ENCODE measurements at regions not wholly inside any gene's neighbourhood (a gene's known extent, or its start where the extent isn't known, plus 50 kb on each side); places are given as distances from the start of the nearest gene placed in this dataset.
"Not testable (repeated sequence)": the region's sequence is repeated elsewhere in the genome, so short reads cannot be mapped to it uniquely, and the experiment has no call there.

GRCh38 chr1:187570166-187570565, 741.4 kb downstream of the PLA2G4A start:
- H3K27me3 Mint-ChIP-seq, result no peaks in the 10 kb centered on the region
- H3K4me1 Mint-ChIP-seq, result no peaks in the 10 kb centered on the region
- H3K4me3 Mint-ChIP-seq, result no peak overlapping the region
- DNase-seq, result no peak
- no peak overlapping the region for H3K27ac Mint-ChIP-seq
- no peaks in the 10 kb centered on the region for H3K36me3 Mint-ChIP-seq (ENCODE audit: low read depth)
- ATAC-seq, result no peak
- H3K9me3 Mint-ChIP-seq, result no peaks in the 10 kb centered on the region

- Mint-ChIP-seq H3K36me3 (ENCODE audit: low read depth) (no peaks in the 10 kb centered on the region), H3K9me3 (peaks cover 17% of the 10 kb centered on the region), H3K4me3 (no peak overlapping the region), H3K27ac (no peak overlapping the region), H3K27me3 (no peaks in the 10 kb centered on the region), H3K4me1 (no peaks in the 10 kb centered on the region)
- DNase-seq, result no peak
- no peak for ATAC-seq
Measured at GRCh38 chr1:187577610-187578009, 748.9 kb downstream of the PLA2G4A start.

GRCh38 chr1:187588917-187589316, 760.2 kb downstream of the PLA2G4A start:
- Mint-ChIP-seq H3K4me1 (no peaks in the 10 kb centered on the region), H3K27me3 (no peaks in the 10 kb centered on the region), H3K27ac (no peak overlapping the region), H3K36me3 (ENCODE audit: low read depth) (no peaks in the 10 kb centered on the region), H3K4me3 (no peak overlapping the region), H3K9me3 (peaks cover 5% of the 10 kb centered on the region)
- no peak for DNase-seq
- no peak for ATAC-seq

GRCh38 chr1:187605736-187606135, 777.0 kb downstream of the PLA2G4A start:
- Mint-ChIP-seq H3K9me3 (peaks cover 11% of the 10 kb centered on the region), H3K27ac (no peak overlapping the region), H3K4me1 (no peaks in the 10 kb centered on the region), H3K36me3 (ENCODE audit: low read depth) (no peaks in the 10 kb centered on the region), H3K4me3 (no peak overlapping the region), H3K27me3 (no peaks in the 10 kb centered on the region)
- ATAC-seq (no peak), DNase-seq (no peak)

GRCh38 chr1:187615853-187616735, 787.3 kb downstream of the PLA2G4A start:
- DNase-seq; H3K36me3 Mint-ChIP-seq (ENCODE audit: low read depth); H3K27me3 Mint-ChIP-seq; H3K4me3 Mint-ChIP-seq; H3K4me1 Mint-ChIP-seq; H3K27ac Mint-ChIP-seq; ATAC-seq: not testable (repeated sequence)
- peaks cover 16% of the 10 kb centered on the region for H3K9me3 Mint-ChIP-seq

- H3K4me1 Mint-ChIP-seq; H3K36me3 Mint-ChIP-seq (ENCODE audit: low read depth); H3K27ac Mint-ChIP-seq; DNase-seq; H3K27me3 Mint-ChIP-seq; ATAC-seq; H3K4me3 Mint-ChIP-seq: not testable (repeated sequence)
- peaks cover 16% of the 10 kb centered on the region for H3K9me3 Mint-ChIP-seq
Measured at GRCh38 chr1:187616830-187617229, 788.1 kb downstream of the PLA2G4A start.

GRCh38 chr1:187617776-187618175, 789.0 kb downstream of the PLA2G4A start:
- DNase-seq (no peak), ATAC-seq (no peak)
- H3K27ac Mint-ChIP-seq, result no peak overlapping the region
- H3K36me3 Mint-ChIP-seq (ENCODE audit: low read depth), result peaks cover 1% of the 10 kb centered on the region
- H3K4me3 Mint-ChIP-seq, result no peak overlapping the region
- H3K9me3 Mint-ChIP-seq, result peaks cover 16% of the 10 kb centered on the region
- no peaks in the 10 kb centered on the region for H3K4me1 Mint-ChIP-seq
- no peaks in the 10 kb centered on the region for H3K27me3 Mint-ChIP-seq

- Mint-ChIP-seq H3K9me3 (peaks cover 16% of the 10 kb centered on the region), H3K4me1 (no peaks in the 10 kb centered on the region), H3K27ac (no peak overlapping the region), H3K4me3 (no peak overlapping the region), H3K27me3 (no peaks in the 10 kb centered on the region), H3K36me3 (ENCODE audit: low read depth) (peaks cover 1% of the 10 kb centered on the region)
- DNase-seq, result no peak
- ATAC-seq, result no peak
Measured at GRCh38 chr1:187619175-187619574, 790.4 kb downstream of the PLA2G4A start.

- Mint-ChIP-seq H3K27me3 (no peaks in the 10 kb centered on the region), H3K4me1 (no peaks in the 10 kb centered on the region), H3K27ac (no peak overlapping the region), H3K4me3 (no peak overlapping the region), H3K36me3 (ENCODE audit: low read depth) (no peaks in the 10 kb centered on the region), H3K9me3 (peaks cover 20% of the 10 kb centered on the region)
- no peak for DNase-seq
- ATAC-seq, result no peak
Measured at GRCh38 chr1:187621951-187622350, 793.2 kb downstream of the PLA2G4A start.

GRCh38 chr1:187622545-187622944, 793.8 kb downstream of the PLA2G4A start:
- DNase-seq (no peak), ATAC-seq (no peak)
- Mint-ChIP-seq H3K27me3 (no peaks in the 10 kb centered on the region), H3K36me3 (ENCODE audit: low read depth) (no peaks in the 10 kb centered on the region), H3K27ac (no peak overlapping the region), H3K4me1 (no peaks in the 10 kb centered on the region), H3K4me3 (no peak overlapping the region), H3K9me3 (peaks cover 17% of the 10 kb centered on the region)

- no peak for DNase-seq
- ATAC-seq, result no peak
- no peaks in the 10 kb centered on the region for H3K27me3 Mint-ChIP-seq
- no peak overlapping the region for H3K4me3 Mint-ChIP-seq
- no peaks in the 10 kb centered on the region for H3K36me3 Mint-ChIP-seq (ENCODE audit: low read depth)
- no peak overlapping the region for H3K27ac Mint-ChIP-seq
- H3K9me3 Mint-ChIP-seq, result peaks cover 10% of the 10 kb centered on the region
- H3K4me1 Mint-ChIP-seq, result no peaks in the 10 kb centered on the region
Measured at GRCh38 chr1:187624812-187625545, 796.2 kb downstream of the PLA2G4A start.

- no peak overlapping the region for H3K4me3 Mint-ChIP-seq
- peaks cover 15% of the 10 kb centered on the region for H3K9me3 Mint-ChIP-seq
- no peak overlapping the region for H3K27ac Mint-ChIP-seq
- ATAC-seq, result no peak
- DNase-seq, result no peak
- no peaks in the 10 kb centered on the region for H3K27me3 Mint-ChIP-seq
- no peaks in the 10 kb centered on the region for H3K4me1 Mint-ChIP-seq
- H3K36me3 Mint-ChIP-seq (ENCODE audit: low read depth), result no peaks in the 10 kb centered on the region
Measured at GRCh38 chr1:187626056-187626455, 797.3 kb downstream of the PLA2G4A start.

GRCh38 chr1:187627516-187627915, 798.8 kb downstream of the PLA2G4A start:
- Mint-ChIP-seq H3K4me1 (no peaks in the 10 kb centered on the region), H3K4me3 (no peak overlapping the region), H3K27me3 (no peaks in the 10 kb centered on the region), H3K36me3 (ENCODE audit: low read depth) (no peaks in the 10 kb centered on the region), H3K9me3 (peaks cover 24% of the 10 kb centered on the region), H3K27ac (no peak overlapping the region)
- no peak for DNase-seq
- ATAC-seq, result no peak

- ATAC-seq (no peak), DNase-seq (no peak)
- no peak overlapping the region for H3K4me3 Mint-ChIP-seq
- no peaks in the 10 kb centered on the region for H3K27me3 Mint-ChIP-seq
- peaks cover 24% of the 10 kb centered on the region for H3K9me3 Mint-ChIP-seq
- H3K4me1 Mint-ChIP-seq, result no peaks in the 10 kb centered on the region
- H3K36me3 Mint-ChIP-seq (ENCODE audit: low read depth), result no peaks in the 10 kb centered on the region
- H3K27ac Mint-ChIP-seq, result no peak overlapping the region
Measured at GRCh38 chr1:187629075-187629474, 800.3 kb downstream of the PLA2G4A start.

Data from activated naive CD8-positive, alpha-beta T cell treated with anti-CD3 and anti-CD28 coated beads, Interleukin-2, amount 50 U/mL, for 24 hours (primary cell).